Nucleus accumbens (tissue), 56 donors: ENCODE measurements at regions not wholly inside any gene's neighbourhood (a gene's known extent, or its start where the extent isn't known, plus 50 kb on each side); places are given as distances from the start of the nearest gene placed in this dataset.
A peak's percentile ranks its signal among the peaks of the same experiment; 100 is the strongest.

Experiments used
- DNase-seq, 56 donors: peaks; one replicate each; lab custom pipeline; 2025; lab: John Stamatoyannopoulos, UW

DNA sequence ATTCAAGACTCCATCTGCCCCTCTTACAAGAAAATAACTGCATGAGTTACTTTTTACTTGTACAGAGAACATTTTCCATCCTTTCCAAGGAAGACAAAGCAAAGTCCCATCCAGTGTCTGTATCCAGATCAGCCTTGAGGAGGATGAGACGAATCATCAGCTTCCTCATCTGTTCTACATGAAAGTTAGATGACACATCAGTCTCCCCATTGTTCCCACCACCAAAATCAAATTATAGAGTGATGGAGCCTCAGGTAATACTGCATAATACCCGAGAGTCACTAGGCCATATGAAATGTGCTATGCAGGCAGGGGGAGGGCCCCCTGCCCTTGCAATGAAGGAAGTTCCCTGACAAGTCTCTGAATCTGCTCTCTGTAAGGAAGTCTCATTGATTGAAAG is 1244.6 kb upstream of the SLC10A2 start:
- DNase-seq = no peak

GRCh38 chr13:104309431-104309830 is 1243.2 kb upstream of the SLC10A2 start:
- DNase-seq = no peak

DNA sequence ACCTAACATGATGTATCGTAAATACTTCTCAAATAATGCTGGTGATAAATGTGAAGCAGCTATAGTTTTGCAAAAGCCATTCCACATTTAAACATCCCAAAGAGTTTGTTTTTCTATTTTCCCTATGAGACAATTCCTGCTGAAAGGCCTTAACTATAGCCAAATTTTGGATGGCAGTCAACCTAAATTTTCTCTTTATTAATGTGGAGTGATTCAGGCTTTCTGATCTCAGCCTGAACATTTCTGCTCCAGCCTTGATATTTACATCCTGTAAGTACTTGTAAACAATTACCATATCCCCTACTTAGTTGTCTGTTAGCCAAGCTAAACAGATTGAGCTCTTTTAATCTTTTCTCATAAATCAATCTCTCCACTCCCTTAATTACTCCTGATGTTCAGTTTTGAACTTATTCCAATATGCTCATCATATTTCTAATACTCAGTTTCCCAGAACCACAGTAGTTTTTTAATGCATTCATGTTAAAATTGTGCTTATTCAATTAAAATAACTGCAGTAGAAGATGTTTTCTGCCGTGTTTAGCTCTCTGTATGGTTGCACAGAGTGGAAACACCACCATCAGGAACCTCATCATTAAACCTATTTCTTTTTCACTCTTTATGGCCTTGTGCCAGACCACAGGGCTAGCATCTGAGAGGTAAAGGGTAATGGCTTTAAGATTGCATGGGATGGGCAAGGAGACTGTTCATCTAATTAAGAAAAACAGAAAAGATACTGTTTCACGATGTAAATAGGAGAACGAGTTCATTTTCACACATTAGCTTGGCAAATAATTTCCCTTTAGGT is 1235.2 kb upstream of the SLC10A2 start:
- no peak for DNase-seq

GRCh38 chr13:104297075-104297474 is 1230.9 kb upstream of the SLC10A2 start:
- no peak for DNase-seq

GRCh38 chr13:104296286-104296685 is 1230.1 kb upstream of the SLC10A2 start:
- DNase-seq = no peak

GRCh38 chr13:104295537-104295936 is 1229.3 kb upstream of the SLC10A2 start:
- DNase-seq = no peak

- DNase-seq = no peak
These were observed 1223.2 kb upstream of the SLC10A2 start for GRCh38 chr13:104289400-104289799.

DNA sequence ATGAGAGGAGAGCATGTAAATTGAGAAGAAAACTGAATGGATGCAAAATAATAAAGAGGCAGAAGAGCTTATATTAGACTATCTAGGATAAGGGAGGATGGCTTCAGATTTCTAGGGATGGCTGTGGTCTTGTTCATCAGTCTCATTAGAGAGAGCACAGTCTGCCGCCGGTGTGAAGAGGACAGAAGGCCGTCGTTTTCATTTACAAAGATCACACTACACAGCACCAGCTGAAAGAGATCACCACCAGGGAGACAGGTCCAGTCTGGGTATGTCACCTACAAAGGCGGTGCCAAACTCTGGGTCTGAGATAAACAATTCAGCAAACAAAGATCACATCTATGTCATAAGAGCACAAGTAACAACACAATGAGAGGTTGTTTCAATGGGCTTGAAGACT is 1222.3 kb upstream of the SLC10A2 start:
- DNase-seq = no peak

DNA sequence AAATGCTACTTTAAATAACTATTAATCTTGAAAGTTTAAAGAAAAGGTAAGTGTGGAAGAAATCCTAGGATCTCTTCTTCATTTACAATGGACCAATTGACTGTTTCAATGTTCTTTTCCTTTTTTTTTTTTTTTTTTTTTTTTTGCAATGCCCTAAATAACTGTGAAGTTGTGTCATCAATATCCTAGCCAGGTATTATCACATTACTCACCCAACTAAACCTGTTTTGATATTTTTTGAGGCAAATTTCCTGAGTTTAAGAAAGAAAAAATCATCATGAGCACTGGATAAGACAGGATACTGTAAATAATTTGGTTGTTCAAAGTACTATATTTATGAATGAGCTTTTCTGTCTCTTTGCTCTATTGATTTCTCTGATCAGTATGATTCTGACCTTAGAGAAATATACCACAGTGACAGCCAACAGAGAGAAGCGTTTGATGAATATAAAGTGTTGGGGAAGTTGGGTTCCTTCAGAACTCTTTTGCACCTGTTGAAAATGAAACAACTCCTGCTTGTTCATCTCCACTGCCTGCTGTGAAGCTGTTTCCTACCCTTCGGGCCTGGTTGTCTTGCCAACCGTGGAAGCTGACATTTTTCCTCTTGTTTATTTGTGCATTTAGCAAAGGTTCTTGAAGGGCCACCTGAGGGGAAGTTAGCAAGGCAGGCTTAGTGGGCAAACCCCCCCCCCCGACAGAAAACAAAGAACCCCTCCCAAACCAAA is 1220.5 kb upstream of the SLC10A2 start:
- no peak for DNase-seq

DNA sequence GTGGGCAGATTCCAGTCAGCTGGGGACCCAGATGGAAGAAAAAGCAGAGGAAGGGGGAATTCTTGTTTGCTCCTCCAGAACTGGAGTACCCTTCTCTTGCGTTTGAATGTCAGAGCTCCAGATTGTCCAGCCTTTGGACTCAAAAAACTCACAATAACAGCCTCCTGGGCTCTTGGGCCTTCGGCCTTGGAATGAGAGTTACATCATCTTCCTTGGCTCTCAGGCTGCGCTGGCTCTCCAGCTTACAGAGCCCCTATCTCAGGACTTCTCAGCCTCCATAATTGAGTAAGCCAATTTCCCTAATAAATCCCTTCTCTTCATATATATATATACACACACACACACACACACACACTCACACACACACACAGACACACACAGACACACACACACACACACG is 1215.7 kb upstream of the SLC10A2 start:
- DNase-seq = no peak

DNA sequence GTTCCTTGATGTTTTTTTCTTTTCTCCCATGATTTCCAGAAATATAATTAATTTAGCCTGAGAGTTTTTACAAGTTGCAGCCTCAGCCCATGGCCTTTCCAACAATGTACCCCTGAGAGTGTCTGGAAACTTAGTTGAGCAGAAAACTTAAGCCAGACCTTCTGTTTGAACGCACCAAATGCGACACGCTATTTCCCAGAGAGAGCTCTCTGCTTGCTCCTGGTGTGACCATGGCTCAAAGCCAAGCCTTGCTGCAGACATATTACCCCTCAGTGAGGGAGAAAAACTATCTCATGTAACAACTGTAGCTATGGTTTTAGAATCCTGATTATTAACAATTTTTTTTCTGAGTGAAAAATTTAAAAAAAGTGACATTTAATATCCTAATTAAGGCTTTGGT is 1204.5 kb upstream of the SLC10A2 start:
- DNase-seq = no peak

- no peak for DNase-seq
These were observed 1201.1 kb upstream of the SLC10A2 start for GRCh38 chr13:104267206-104267811.

DNA sequence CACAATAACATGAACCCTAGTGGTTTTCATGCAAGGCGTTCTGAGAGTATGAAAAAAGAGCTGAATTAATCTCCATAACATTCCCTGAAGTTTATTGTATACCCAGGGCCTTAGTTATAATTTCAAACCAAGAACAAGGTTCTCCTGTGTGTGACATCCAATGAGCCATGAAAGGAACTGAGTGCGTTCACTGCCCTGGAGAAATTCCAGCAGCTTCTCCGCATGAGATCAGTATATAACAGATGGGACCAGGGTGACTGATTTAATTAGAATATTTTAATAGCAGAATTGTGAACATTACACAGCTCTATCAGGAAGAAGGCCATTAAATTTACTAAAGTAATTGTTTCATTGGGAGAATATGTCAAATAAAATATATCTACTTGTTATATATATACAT is 1190.5 kb upstream of the SLC10A2 start:
- DNase-seq = peak in 1 of 56 donors; percentile 0

- DNase-seq = no peak
These were observed 1187.0 kb upstream of the SLC10A2 start for GRCh38 chr13:104253063-104253680.

- DNase-seq = no peak
These were observed 1185.7 kb upstream of the SLC10A2 start for GRCh38 chr13:104251931-104252330.

- no peak for DNase-seq
These were observed 1180.7 kb upstream of the SLC10A2 start for GRCh38 chr13:104246955-104247354.

GRCh38 chr13:104206450-104207044 is 1140.3 kb upstream of the SLC10A2 start:
- no peak for DNase-seq

DNA sequence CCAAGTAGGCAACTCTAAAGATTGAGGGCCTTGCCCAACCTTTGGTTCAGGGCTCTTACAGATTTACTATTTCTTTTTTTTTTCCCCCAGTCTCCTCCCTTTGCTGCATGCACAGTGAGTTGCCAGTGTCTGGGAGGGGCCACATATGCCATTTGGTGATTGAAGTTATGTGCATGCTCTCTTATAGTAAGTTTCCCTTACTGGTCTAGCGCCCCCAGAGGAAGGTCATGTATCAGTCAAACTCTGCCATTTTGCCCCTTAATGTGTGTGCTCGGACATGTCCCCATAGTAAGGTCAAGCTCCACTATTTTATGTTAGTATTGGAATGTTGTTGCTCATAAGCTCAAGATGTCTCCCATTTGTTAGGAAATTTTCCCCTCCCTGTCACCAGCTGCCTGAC is 1138.0 kb upstream of the SLC10A2 start:
- DNase-seq = no peak

DNA sequence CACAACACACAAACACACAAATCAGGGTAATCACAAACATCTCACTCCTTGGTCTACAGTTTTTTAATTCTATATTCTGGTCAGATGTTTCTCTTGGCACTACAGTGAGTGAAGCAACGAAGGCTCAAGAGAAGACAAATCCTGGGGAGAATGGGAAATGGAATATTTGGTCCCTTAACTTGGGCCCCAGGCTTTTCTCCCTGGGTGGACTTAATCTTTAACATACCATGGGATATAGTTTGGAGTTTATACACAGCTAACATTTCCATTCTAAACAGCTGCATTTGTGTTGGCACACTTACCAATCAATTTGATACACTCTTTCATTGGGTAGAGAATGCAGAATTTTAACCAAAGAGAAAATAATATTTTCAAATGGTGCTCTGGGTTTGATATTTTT is 1132.6 kb upstream of the SLC10A2 start:
- no peak for DNase-seq

DNA sequence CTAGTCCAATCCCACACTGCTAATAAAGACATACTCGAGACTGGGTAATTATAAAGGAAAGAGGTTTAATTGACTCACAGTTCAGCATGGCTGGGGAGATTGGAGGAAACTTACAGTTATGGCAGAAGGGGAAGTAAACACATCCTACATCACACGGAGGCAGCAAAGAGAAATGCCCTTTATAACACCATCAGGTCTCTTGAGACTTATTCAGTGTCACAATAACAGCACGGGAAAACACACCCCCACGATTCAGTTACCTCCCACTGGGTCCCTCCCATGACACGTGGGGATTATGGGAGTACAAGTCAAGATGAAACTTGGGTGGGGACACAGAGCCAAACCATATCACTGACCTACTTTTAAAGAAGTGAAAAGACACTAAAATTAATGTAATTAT is 1130.4 kb upstream of the SLC10A2 start:
- no peak for DNase-seq
